ENCODE measurements at regions not wholly inside any gene's neighbourhood (a gene's known extent, or its start where the extent isn't known, plus 50 kb on each side); places are given as distances from the start of the nearest gene placed in this dataset.
A peak's percentile ranks its signal among the peaks of the same experiment; 100 is the strongest.

- Histone ChIP-seq H3K9ac (ENCODE audit: control insufficient read depth, extremely low read depth, insufficient read depth, low read length) (no peak overlapping the region), H4K20me1 (ENCODE audit: control insufficient read depth, extremely low read depth, insufficient read depth, low read length) (no peaks in the 10 kb centered on the region), H2AFZ (ENCODE audit: control insufficient read depth, low read length) (no peak overlapping the region), H3K9me1 (ENCODE audit: control insufficient read depth, extremely low read depth, insufficient read depth, low read length) (no peaks in the 10 kb centered on the region), H3K27me3 (ENCODE audit: control insufficient read depth, extremely low read depth, insufficient read depth, low read length) (no peaks in the 10 kb centered on the region), H3K4me1 (ENCODE audit: control insufficient read depth, extremely low read depth, insufficient read depth, low read length) (no peaks in the 10 kb centered on the region), H3K9me3 (ENCODE audit: control insufficient read depth, low read depth, low read length) (no peaks in the 10 kb centered on the region), H3K4me2 (ENCODE audit: control insufficient read depth, extremely low read depth, insufficient read depth, low read depth, low read length) (no peak overlapping the region), H3K27ac (ENCODE audit: control insufficient read depth, insufficient read depth, low read length) (no peak overlapping the region), H3K36me3 (ENCODE audit: control insufficient read depth in 2 of 2, extremely low read depth in 1 of 2, insufficient read depth in 2 of 2, low read length in 2 of 2) (no peaks in the 10 kb centered on the region), H3K4me3 (ENCODE audit: control insufficient read depth in 2 of 3, extremely low read depth in 1 of 3, insufficient read depth in 2 of 3, low read depth in 1 of 3, low read length in 3 of 3) (no peak overlapping the region), H3K79me2 (ENCODE audit: control insufficient read depth, insufficient read depth, low read length) (no peaks in the 10 kb centered on the region)
- FAIRE-seq (no peak), DNase-seq (ENCODE audit: low read depth, low spot score) (no peak)
- dilution Hi-C loops (cut with MboI; ENCODE audit: extremely low pct_ligation_motif_present, low sequenced_read_pairs): no loop called here
- TF ChIP-seq, protein P1, sequence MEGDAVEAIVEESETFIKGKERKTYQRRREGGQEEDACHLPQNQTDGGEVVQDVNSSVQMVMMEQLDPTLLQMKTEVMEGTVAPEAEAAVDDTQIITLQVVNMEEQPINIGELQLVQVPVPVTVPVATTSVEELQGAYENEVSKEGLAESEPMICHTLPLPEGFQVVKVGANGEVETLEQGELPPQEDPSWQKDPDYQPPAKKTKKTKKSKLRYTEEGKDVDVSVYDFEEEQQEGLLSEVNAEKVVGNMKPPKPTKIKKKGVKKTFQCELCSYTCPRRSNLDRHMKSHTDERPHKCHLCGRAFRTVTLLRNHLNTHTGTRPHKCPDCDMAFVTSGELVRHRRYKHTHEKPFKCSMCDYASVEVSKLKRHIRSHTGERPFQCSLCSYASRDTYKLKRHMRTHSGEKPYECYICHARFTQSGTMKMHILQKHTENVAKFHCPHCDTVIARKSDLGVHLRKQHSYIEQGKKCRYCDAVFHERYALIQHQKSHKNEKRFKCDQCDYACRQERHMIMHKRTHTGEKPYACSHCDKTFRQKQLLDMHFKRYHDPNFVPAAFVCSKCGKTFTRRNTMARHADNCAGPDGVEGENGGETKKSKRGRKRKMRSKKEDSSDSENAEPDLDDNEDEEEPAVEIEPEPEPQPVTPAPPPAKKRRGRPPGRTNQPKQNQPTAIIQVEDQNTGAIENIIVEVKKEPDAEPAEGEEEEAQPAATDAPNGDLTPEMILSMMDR (optimal IDR thresholded peaks at IDR 0.05 in 1 of 3, IDR thresholded peaks at IDR 0.05 in 1 of 3, conservative IDR thresholded peaks at IDR 0.05 in 1 of 3; ENCODE audit: extremely low read depth in 1 of 3, insufficient read depth in 2 of 3, low read length in 3 of 3): no peak
- no peak for TF ChIP-seq EZH2 (IDR thresholded peaks at IDR 0.05; ENCODE audit: low read length)
Measured at GRCh38 chr3:26114851-26115250, 325.0 kb downstream of the OXSM start.

DNA sequence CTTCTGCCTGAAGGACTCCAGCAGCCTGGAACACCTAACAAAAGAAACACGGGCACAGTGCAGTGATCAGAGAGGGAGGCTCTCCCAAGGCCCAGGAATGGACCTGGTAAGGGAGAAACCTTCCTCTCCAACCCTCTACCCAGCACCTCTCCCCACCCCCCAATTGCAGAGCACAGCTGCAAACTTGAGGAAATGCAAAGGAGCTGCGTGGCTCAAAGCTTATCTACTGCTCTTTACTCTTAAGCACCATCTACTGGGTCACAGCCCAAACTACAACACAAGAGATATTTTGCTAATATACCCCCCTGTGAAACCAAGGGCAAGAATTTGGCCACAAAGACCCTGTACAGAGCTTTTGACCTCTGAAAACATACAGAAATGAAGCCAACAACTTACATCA, 328.3 kb downstream of the OXSM start:
- FAIRE-seq (no peak), DNase-seq (ENCODE audit: low read depth, low spot score) (no peak)
- dilution Hi-C loops (cut with MboI; ENCODE audit: extremely low pct_ligation_motif_present, low sequenced_read_pairs): no loop called here
- H3K4me2 ChIP-seq (ENCODE audit: control insufficient read depth, extremely low read depth, insufficient read depth, low read depth, low read length): no peak overlapping the region
- no peaks in the 10 kb centered on the region for H3K36me3 ChIP-seq (ENCODE audit: control insufficient read depth in 2 of 2, extremely low read depth in 1 of 2, insufficient read depth in 2 of 2, low read length in 2 of 2)
- no peak overlapping the region for H2AFZ ChIP-seq (ENCODE audit: control insufficient read depth, low read length)
- no peak overlapping the region for H3K27ac ChIP-seq (ENCODE audit: control insufficient read depth, insufficient read depth, low read length)
- no peaks in the 10 kb centered on the region for H3K4me1 ChIP-seq (ENCODE audit: control insufficient read depth, extremely low read depth, insufficient read depth, low read length)
- H3K9ac ChIP-seq (ENCODE audit: control insufficient read depth, extremely low read depth, insufficient read depth, low read length): no peak overlapping the region
- H3K79me2 ChIP-seq (ENCODE audit: control insufficient read depth, insufficient read depth, low read length): no peaks in the 10 kb centered on the region
- TF ChIP-seq, protein P1 (optimal IDR thresholded peaks at IDR 0.05 in 1 of 3, IDR thresholded peaks at IDR 0.05 in 1 of 3, conservative IDR thresholded peaks at IDR 0.05 in 1 of 3; ENCODE audit: extremely low read depth in 1 of 3, insufficient read depth in 2 of 3, low read length in 3 of 3): peak in 1 of 3 experiments; percentile 32
- TF ChIP-seq EZH2 (IDR thresholded peaks at IDR 0.05; ENCODE audit: low read length): no peak
- no peaks in the 10 kb centered on the region for H3K27me3 ChIP-seq (ENCODE audit: control insufficient read depth, extremely low read depth, insufficient read depth, low read length)
- H3K9me1 ChIP-seq (ENCODE audit: control insufficient read depth, extremely low read depth, insufficient read depth, low read length): no peaks in the 10 kb centered on the region
- H3K9me3 ChIP-seq (ENCODE audit: control insufficient read depth, low read depth, low read length): no peaks in the 10 kb centered on the region
- no peaks in the 10 kb centered on the region for H4K20me1 ChIP-seq (ENCODE audit: control insufficient read depth, extremely low read depth, insufficient read depth, low read length)
- H3K4me3 ChIP-seq (ENCODE audit: control insufficient read depth in 2 of 3, extremely low read depth in 1 of 3, insufficient read depth in 2 of 3, low read depth in 1 of 3, low read length in 3 of 3): no peak overlapping the region

Data from keratinocyte (primary cell).